ENCODE measurements at regions not wholly inside any gene's neighbourhood (a gene's known extent, or its start where the extent isn't known, plus 50 kb on each side); places are given as distances from the start of the nearest gene placed in this dataset.

DNA sequence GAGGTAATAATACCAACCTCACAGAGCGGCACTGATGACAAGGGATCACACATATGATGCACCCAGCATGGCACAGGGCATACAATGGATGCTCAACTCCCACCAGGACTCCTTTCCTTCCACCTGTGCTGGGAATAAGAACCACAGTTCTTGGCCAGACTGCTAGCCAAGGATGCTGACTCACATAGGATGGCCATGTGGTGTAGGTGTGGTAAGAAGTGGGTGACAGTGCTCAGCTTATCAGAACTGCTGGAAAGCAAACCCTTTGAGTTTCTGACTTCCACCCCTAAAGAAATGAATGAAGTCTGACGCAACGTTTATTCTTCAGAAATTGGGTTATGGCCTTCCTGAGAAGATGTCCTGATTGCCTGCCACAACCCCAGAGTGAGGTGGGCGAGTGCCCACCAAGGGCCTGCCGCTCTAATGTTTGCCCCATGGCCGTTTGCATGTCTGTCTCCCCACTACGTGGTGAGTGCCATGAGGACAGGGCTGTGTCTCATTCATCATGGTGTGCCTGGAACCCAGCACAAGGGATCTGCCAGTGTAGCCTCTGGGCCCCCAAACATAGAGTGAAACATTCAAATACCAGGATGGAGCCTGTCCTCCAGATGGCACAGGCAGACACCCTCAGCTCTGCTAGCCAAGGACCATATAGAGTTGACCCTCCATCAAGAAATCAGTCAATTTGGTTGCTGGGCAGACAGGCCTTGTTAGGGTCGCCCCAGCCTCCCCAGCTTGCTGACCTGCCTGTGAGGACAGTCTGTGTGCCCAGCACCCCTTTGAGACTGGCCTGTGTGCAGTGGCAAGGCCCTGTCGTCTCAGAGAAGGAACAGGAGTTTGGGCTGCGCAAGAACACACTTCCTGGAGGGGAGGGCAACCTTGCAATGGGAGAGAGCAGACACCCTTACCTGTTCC is 57.6 kb upstream of the SLCO2A1 start:
- no peak overlapping the region for H3K4me3 Mint-ChIP-seq
- ChIA-PET POLR2A (no interaction called here), CTCF (no interaction called here)
- H3K27me3 Mint-ChIP-seq, result no peaks in the 10 kb centered on the region
- ATAC-seq (no peak), DNase-seq (no peak)
- no peaks in the 10 kb centered on the region for H3K36me3 Mint-ChIP-seq (ENCODE audit: low read depth)
- intact Hi-C loops (cut with micrococcal nuclease), result no loop called here
- H3K9me3 Mint-ChIP-seq, result peaks cover 3% of the 10 kb centered on the region
- H3K27ac Mint-ChIP-seq, result no peak overlapping the region
- no peaks in the 10 kb centered on the region for H3K4me1 Mint-ChIP-seq (ENCODE audit: low read depth)
- no peak for TF ChIP-seq CTCF (IDR thresholded peaks at IDR 0.05)

GRCh38 chr3:134086616-134087015 is 56.9 kb upstream of the SLCO2A1 start:
- Mint-ChIP-seq H3K27ac (no peak overlapping the region), H3K9me3 (peaks cover 3% of the 10 kb centered on the region), H3K4me3 (no peak overlapping the region), H3K36me3 (ENCODE audit: low read depth) (no peaks in the 10 kb centered on the region), H3K27me3 (no peaks in the 10 kb centered on the region), H3K4me1 (ENCODE audit: low read depth) (no peaks in the 10 kb centered on the region)
- DNase-seq, result no peak
- intact Hi-C loops (cut with micrococcal nuclease), result no loop called here
- ChIA-PET POLR2A (no interaction called here), CTCF (no interaction called here)
- TF ChIP-seq CTCF (IDR thresholded peaks at IDR 0.05), result no peak
- ATAC-seq, result no peak

DNA sequence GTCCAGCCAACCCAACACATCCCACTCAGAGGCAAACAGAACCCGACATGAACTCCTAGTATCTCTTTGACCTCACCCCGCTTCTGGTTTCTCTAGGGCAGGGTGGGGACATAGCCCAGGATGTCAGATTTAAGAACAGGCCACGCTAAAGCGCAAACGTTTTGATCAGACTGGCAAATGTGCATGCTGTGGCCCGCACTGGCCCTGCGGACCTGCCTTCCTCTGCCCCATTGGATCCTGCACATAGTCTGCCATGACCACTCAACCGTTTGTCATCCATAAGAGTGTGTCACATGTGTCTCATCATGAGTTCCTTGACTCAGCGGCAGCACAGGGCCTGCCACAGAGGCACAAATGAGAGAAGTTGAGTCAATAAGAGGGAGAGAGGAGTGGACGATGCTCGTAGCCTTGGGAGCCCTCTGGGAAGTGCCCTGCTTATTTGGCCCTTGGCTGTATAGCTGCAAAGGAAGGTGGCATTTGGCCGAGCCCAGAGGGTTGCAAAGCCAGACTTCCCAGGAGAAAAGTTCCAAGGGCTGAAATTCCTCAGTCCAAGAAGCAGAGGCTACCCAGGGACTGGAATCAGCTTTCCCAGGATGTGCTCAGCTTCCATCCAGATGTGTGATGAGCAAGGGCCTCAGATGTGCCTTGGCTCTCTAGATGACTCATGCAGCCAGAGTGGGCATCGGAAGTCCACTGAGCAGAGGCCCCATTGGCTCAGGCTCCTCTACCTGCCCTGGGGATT is 55.5 kb upstream of the SLCO2A1 start:
- ATAC-seq, result no peak
- H3K9me3 Mint-ChIP-seq, result peaks cover 6% of the 10 kb centered on the region
- no peak for DNase-seq
- POLR2A ChIA-PET, result no interaction called here
- H3K4me3 Mint-ChIP-seq, result no peak overlapping the region
- TF ChIP-seq CTCF (IDR thresholded peaks at IDR 0.05), result no peak
- no peaks in the 10 kb centered on the region for H3K4me1 Mint-ChIP-seq (ENCODE audit: low read depth)
- no peaks in the 10 kb centered on the region for H3K36me3 Mint-ChIP-seq (ENCODE audit: low read depth)
- CTCF ChIA-PET, result no interaction called here
- intact Hi-C loops (cut with micrococcal nuclease), result no loop called here
- H3K27me3 Mint-ChIP-seq, result no peaks in the 10 kb centered on the region
- H3K27ac Mint-ChIP-seq, result no peak overlapping the region

GRCh38 chr3:134084242-134084950 is 54.7 kb upstream of the SLCO2A1 start:
- no peak for TF ChIP-seq CTCF (IDR thresholded peaks at IDR 0.05)
- no peak for ATAC-seq
- Mint-ChIP-seq H3K27ac (no peak overlapping the region), H3K36me3 (ENCODE audit: low read depth) (no peaks in the 10 kb centered on the region), H3K4me1 (ENCODE audit: low read depth) (no peaks in the 10 kb centered on the region), H3K27me3 (no peaks in the 10 kb centered on the region), H3K9me3 (peaks cover 6% of the 10 kb centered on the region), H3K4me3 (no peak overlapping the region)
- CTCF ChIA-PET, result no interaction called here
- intact Hi-C loops (cut with micrococcal nuclease), result no loop called here
- POLR2A ChIA-PET, result interaction anchor here (0.6 kb wide), 1 partner anchor 38 kb away, joined by 3 read pairs; no protein-coding TSS in a partner anchor
- DNase-seq, result no peak

All from activated CD8-positive, alpha-beta T cell treated with anti-CD3 and anti-CD28 coated beads for 36 hours (primary cell).